PFSK-1 (cell line): ENCODE measurements at regions not wholly inside any gene's neighbourhood (a gene's known extent, or its start where the extent isn't known, plus 50 kb on each side); places are given as distances from the start of the nearest gene placed in this dataset.

Experiments
- FOXP2 ChIP-seq: optimal IDR thresholded peaks from 2 replicates; pipeline ENCODE3; 2011; ENCODE audit warnings: borderline replicate concordance, control low read depth, inconsistent platforms; ENCODE audit not compliant: insufficient read depth; ENCODE audit errors: extremely low read length, extremely low read depth
- POLR2AphosphoS5 ChIP-seq: IDR thresholded peaks from 2 replicates; pipeline ENCODE4 v1.6.1; 2012; ENCODE audit warnings: low read depth, mild to moderate bottlenecking, control low read depth, low read length, moderate library complexity
- SIN3A ChIP-seq: IDR thresholded peaks from 2 replicates; pipeline ENCODE4 v1.6.1; 2012; ENCODE audit warnings: mild to moderate bottlenecking, low read length, moderate library complexity, borderline replicate concordance; ENCODE audit not compliant: insufficient read depth
- TAF1 ChIP-seq: IDR thresholded peaks from 2 replicates; pipeline ENCODE4 v1.6.1; 2012; ENCODE audit warnings: low read length, control low read depth, borderline replicate concordance; ENCODE audit not compliant: insufficient read depth
- TF ChIP-seq, protein P1 (sequence below), 2 experiments: IDR thresholded peaks; 2 replicates each; pipeline versions ENCODE4 v1.6.1 to v1.8.0; 2011 to 2012; ENCODE audit warnings: low read depth in 2 of 2, low read length in 2 of 2, control low read depth in 1 of 2, inconsistent platforms in 1 of 2, mild to moderate bottlenecking in 1 of 2, moderate library complexity in 1 of 2; ENCODE audit not compliant: insufficient read depth in 1 of 2

DNA sequence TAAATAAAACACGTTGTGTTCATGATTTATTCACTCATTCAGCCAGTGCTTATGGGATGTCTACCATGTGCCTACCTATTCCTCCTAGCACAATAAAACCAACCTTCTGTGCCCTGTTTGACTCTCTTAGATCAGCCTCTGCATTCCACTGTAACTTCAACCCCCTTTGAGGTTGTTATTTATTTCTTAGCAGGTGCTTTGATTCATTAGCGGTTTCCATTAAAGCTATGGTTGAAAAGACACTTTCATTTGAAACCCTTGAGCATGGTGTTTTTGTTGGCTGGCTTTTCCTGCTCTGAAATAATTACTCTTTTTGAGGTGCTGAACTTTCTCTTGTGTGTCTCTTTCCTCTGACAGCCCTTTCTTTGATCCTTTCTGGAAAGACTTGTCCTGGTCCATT is 570.6 kb upstream of the LARGE1 start:
- TF ChIP-seq, protein P1, sequence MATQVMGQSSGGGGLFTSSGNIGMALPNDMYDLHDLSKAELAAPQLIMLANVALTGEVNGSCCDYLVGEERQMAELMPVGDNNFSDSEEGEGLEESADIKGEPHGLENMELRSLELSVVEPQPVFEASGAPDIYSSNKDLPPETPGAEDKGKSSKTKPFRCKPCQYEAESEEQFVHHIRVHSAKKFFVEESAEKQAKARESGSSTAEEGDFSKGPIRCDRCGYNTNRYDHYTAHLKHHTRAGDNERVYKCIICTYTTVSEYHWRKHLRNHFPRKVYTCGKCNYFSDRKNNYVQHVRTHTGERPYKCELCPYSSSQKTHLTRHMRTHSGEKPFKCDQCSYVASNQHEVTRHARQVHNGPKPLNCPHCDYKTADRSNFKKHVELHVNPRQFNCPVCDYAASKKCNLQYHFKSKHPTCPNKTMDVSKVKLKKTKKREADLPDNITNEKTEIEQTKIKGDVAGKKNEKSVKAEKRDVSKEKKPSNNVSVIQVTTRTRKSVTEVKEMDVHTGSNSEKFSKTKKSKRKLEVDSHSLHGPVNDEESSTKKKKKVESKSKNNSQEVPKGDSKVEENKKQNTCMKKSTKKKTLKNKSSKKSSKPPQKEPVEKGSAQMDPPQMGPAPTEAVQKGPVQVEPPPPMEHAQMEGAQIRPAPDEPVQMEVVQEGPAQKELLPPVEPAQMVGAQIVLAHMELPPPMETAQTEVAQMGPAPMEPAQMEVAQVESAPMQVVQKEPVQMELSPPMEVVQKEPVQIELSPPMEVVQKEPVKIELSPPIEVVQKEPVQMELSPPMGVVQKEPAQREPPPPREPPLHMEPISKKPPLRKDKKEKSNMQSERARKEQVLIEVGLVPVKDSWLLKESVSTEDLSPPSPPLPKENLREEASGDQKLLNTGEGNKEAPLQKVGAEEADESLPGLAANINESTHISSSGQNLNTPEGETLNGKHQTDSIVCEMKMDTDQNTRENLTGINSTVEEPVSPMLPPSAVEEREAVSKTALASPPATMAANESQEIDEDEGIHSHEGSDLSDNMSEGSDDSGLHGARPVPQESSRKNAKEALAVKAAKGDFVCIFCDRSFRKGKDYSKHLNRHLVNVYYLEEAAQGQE (IDR thresholded peaks at IDR 0.05; ENCODE audit: insufficient read depth in 1 of 2, low read depth in 2 of 2, low read length in 2 of 2) = no peak
- TF ChIP-seq POLR2AphosphoS5 (no peak), FOXP2 (no peak), TAF1 (no peak), SIN3A (no peak)

DNA sequence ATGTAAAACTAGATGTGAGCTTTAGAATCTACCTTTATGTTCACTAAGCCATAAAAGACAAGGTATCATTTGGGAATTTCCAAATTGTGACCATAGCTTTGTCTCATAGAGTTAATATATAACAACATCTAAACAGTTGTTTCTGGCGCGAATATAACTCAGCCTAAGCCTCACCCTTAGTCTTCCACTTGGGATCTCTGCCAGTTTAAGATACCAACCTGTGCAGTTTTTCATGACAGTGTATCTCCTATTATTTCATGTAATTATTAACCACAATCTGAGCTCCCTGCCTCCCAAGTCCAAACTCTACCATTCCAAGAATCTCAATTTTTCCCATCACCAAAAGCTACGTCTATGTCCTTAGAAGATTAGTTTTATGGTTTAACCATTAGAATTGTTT is 572.5 kb upstream of the ISX start:
- TF ChIP-seq TAF1 (no peak), SIN3A (no peak), POLR2AphosphoS5 (no peak), FOXP2 (no peak)
- TF ChIP-seq, protein P1 (IDR thresholded peaks at IDR 0.05; ENCODE audit: insufficient read depth in 1 of 2, low read depth in 2 of 2, low read length in 2 of 2) = no peak

- TF ChIP-seq SIN3A (no peak), TAF1 (no peak), FOXP2 (no peak), POLR2AphosphoS5 (no peak)
- TF ChIP-seq, protein P1 (IDR thresholded peaks at IDR 0.05; ENCODE audit: insufficient read depth in 1 of 2, low read depth in 2 of 2, low read length in 2 of 2) = no peak
These were observed 564.5 kb upstream of the ISX start for GRCh38 chr22:34501366-34501965.

- no peak for TF ChIP-seq POLR2AphosphoS5
- TF ChIP-seq, protein P1 (IDR thresholded peaks at IDR 0.05; ENCODE audit: insufficient read depth in 1 of 2, low read depth in 2 of 2, low read length in 2 of 2) = no peak
- no peak for TF ChIP-seq FOXP2
- TF ChIP-seq TAF1 = no peak
- TF ChIP-seq SIN3A = no peak
These were observed 563.1 kb upstream of the ISX start for GRCh38 chr22:34502821-34503220.

DNA sequence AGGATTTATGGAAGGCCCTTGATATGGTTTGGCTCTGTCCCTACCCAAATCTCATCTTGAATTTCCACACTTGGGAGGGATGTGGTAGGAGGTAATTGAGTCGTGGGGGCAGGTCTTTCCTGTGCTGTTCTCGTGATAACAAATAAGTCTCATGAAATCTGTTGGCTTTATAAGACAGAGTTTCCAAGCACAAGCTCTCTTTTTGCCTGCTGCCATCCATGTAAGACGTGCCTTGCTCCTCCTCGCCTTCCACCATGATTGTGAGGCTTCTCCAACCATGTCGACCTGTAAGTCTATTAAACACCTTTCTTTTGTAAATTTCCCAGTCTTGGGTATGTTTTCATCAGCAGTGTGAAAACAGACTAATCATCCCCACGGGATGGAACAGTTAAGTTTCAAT is 557.2 kb upstream of the ISX start:
- TF ChIP-seq SIN3A (no peak), TAF1 (no peak), FOXP2 (no peak), POLR2AphosphoS5 (no peak)
- TF ChIP-seq, protein P1 (IDR thresholded peaks at IDR 0.05; ENCODE audit: insufficient read depth in 1 of 2, low read depth in 2 of 2, low read length in 2 of 2) = no peak
